ENCODE measurements at regions not wholly inside any gene's neighbourhood (a gene's known extent, or its start where the extent isn't known, plus 50 kb on each side); places are given as distances from the start of the nearest gene placed in this dataset.

DNA sequence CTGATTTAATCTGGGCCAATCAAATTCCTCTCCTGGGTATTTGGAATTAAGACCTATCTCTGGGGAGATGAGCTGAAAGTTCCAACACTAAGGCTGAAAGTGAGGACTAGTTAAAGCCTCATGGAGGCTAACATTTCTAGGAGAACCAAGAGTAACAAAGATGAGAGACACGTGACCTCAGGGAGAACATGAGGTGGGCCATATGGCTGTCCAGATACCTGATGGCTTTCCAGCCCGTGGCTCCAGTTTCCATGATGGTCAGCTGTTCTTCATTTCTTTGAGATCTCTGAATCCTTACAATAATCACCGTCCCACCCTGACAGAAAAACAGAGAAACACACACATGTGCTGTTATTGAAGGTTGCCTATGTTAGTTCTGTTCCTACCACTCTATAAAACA is 66.1 kb downstream of the LEPR start:
- ChIA-PET POLR2A (ENCODE audit: unreplicated experiment) (no interaction called here), CTCF (no interaction called here)
- no peak for TF ChIP-seq RAD21 (IDR thresholded peaks at IDR 0.05; ENCODE audit: low read length)
- no peak for TF ChIP-seq CHD1 (IDR thresholded peaks at IDR 0.05; ENCODE audit: low read depth, low read length)
- TF ChIP-seq BHLHE40 (IDR thresholded peaks at IDR 0.05; ENCODE audit: low read depth, low read length), result no peak
- TF ChIP-seq CEBPB (IDR thresholded peaks at IDR 0.05; ENCODE audit: low read depth, low read length), result no peak
- no peak for TF ChIP-seq MXI1 (IDR thresholded peaks at IDR 0.05; ENCODE audit: borderline replicate concordance, low read depth, low read length)
- no peak for TF ChIP-seq NFE2L2 (IDR thresholded peaks at IDR 0.05; ENCODE audit: low read depth, low read length)
- TF ChIP-seq POLR2A (IDR thresholded peaks at IDR 0.05; ENCODE audit: low read depth, low read length), result no peak
- no peak for TF ChIP-seq SMC3 (IDR thresholded peaks at IDR 0.05; ENCODE audit: low read depth, low read length)
- no peak for TF ChIP-seq ELK1 (IDR thresholded peaks at IDR 0.05; ENCODE audit: borderline replicate concordance, low read depth, low read length)
- TF ChIP-seq, protein P1, sequence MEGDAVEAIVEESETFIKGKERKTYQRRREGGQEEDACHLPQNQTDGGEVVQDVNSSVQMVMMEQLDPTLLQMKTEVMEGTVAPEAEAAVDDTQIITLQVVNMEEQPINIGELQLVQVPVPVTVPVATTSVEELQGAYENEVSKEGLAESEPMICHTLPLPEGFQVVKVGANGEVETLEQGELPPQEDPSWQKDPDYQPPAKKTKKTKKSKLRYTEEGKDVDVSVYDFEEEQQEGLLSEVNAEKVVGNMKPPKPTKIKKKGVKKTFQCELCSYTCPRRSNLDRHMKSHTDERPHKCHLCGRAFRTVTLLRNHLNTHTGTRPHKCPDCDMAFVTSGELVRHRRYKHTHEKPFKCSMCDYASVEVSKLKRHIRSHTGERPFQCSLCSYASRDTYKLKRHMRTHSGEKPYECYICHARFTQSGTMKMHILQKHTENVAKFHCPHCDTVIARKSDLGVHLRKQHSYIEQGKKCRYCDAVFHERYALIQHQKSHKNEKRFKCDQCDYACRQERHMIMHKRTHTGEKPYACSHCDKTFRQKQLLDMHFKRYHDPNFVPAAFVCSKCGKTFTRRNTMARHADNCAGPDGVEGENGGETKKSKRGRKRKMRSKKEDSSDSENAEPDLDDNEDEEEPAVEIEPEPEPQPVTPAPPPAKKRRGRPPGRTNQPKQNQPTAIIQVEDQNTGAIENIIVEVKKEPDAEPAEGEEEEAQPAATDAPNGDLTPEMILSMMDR (conservative IDR thresholded peaks at IDR 0.05; ENCODE audit: low read depth, low read length), result no peak
- no peak for TF ChIP-seq MAZ (IDR thresholded peaks at IDR 0.05; ENCODE audit: borderline replicate concordance, low read depth, low read length)
- TF ChIP-seq FOS (IDR thresholded peaks at IDR 0.05; ENCODE audit: low read depth, low read length), result no peak
- TF ChIP-seq RCOR1 (IDR thresholded peaks at IDR 0.05; ENCODE audit: insufficient replicate concordance, low read length), result no peak
- TF ChIP-seq RFX5 (IDR thresholded peaks at IDR 0.05; ENCODE audit: low read depth, low read length), result no peak
- ATAC-seq (ENCODE audit: low read depth) (no peak), DNase-seq (no peak)
- Histone ChIP-seq H3K27ac (ENCODE audit: insufficient read depth, low read length) (no peak overlapping the region), H2BK20ac (ENCODE audit: low read depth, low read length) (no peak overlapping the region), H4K91ac (ENCODE audit: insufficient read depth, low read depth, low read length) (no peak overlapping the region), H3K18ac (ENCODE audit: low read depth, low read length) (no peak overlapping the region), H3K4me2 (ENCODE audit: low read depth, low read length) (no peak overlapping the region), H3K9ac (ENCODE audit: low read depth, low read length) (no peak overlapping the region), H2AK5ac (ENCODE audit: low read depth, low read length) (no peak overlapping the region), H2BK15ac (ENCODE audit: low read depth, low read length) (no peak overlapping the region), H3K79me1 (ENCODE audit: low read depth in 1 of 2, low read length in 2 of 2) (no peaks in the 10 kb centered on the region), H3K36me3 (ENCODE audit: control insufficient read depth, insufficient read depth, low read length) (no peaks in the 10 kb centered on the region), H2AK9ac (replicated peaks; ENCODE audit: low read depth, low read length, poor library complexity) (no peak overlapping the region), H2BK120ac (ENCODE audit: low read depth, low read length) (no peak overlapping the region), H3K14ac (replicated peaks; ENCODE audit: low read depth, low read length) (no peak overlapping the region), H3K9me1 (ENCODE audit: insufficient read depth, low read length) (no peaks in the 10 kb centered on the region), H2AFZ (replicated peaks; ENCODE audit: low read length, poor library complexity) (no peak overlapping the region), H3K56ac (ENCODE audit: extremely low read depth, insufficient read depth, low read length) (no peak overlapping the region), H3K9me3 (ENCODE audit: control insufficient read depth, insufficient read depth, low read length) (no peaks in the 10 kb centered on the region), H3K23ac (ENCODE audit: low read depth, low read length) (no peak overlapping the region), H2BK5ac (ENCODE audit: low read depth, low read length, poor library complexity, severe bottlenecking) (no peak overlapping the region), H4K20me1 (ENCODE audit: insufficient read depth, low read length) (no peaks in the 10 kb centered on the region), H4K5ac (ENCODE audit: low read depth, low read length) (no peak overlapping the region), H3K4me3 (ENCODE audit: insufficient read depth, low read depth, low read length) (no peak overlapping the region), H4K8ac (ENCODE audit: low read depth in 2 of 2, low read length in 2 of 2) (no peak overlapping the region), H3K4ac (ENCODE audit: low read depth, low read length) (no peak overlapping the region), H3K4me1 (ENCODE audit: control insufficient read depth, insufficient read depth, low read length) (no peaks in the 10 kb centered on the region), H3K27me3 (ENCODE audit: control insufficient read depth, insufficient read depth, low read length) (no peaks in the 10 kb centered on the region)
- in situ Hi-C loops (cut with MboI; ENCODE audit: low sequenced_read_pairs), result no loop called here
- no TSS peak for BruUV-seq (replicated peaks)
- WGBS, 2 experiments (ENCODE audit: extremely low coverage in 2 of 2, insufficient read length in 1 of 2), result no CpG with 5 or more reads among the region's 3 CpGs
- intact Hi-C loops (cut with micrococcal nuclease), result no loop called here
- dilution Hi-C loops (cut with HindIII; ENCODE audit: low sequenced_read_pairs, unreplicated experiment), result no loop called here
